ENCODE measurements at regions not wholly inside any gene's neighbourhood (a gene's known extent, or its start where the extent isn't known, plus 50 kb on each side); places are given as distances from the start of the nearest gene placed in this dataset.

GRCh38 chr14:101330416-101331140 lies 230.7 kb upstream of the DIO3 start:
- DNase-seq (ENCODE audit: low read depth), result no peak

- DNase-seq (ENCODE audit: low read depth), result no peak
Observed at GRCh38 chr14:101331141-101331525, 230.2 kb upstream of the DIO3 start.

GRCh38 chr14:101331661-101332169 lies 229.6 kb upstream of the DIO3 start:
- no peak for DNase-seq (ENCODE audit: low read depth)

- no peak for DNase-seq (ENCODE audit: low read depth)
Observed at GRCh38 chr14:101332281-101332680, 229.0 kb upstream of the DIO3 start.

GRCh38 chr14:101333335-101334280 lies 227.7 kb upstream of the DIO3 start:
- DNase-seq (ENCODE audit: low read depth), result no peak

- no peak for DNase-seq (ENCODE audit: low read depth)
Observed at GRCh38 chr14:101334656-101335055, 226.6 kb upstream of the DIO3 start.

- DNase-seq (ENCODE audit: low read depth), result no peak
Observed at GRCh38 chr14:101335061-101335661, 226.1 kb upstream of the DIO3 start.

- no peak for DNase-seq (ENCODE audit: low read depth)
Observed at GRCh38 chr14:101336183-101336582, 225.1 kb upstream of the DIO3 start.

GRCh38 chr14:101337053-101337452 lies 224.2 kb upstream of the DIO3 start:
- DNase-seq (ENCODE audit: low read depth), result no peak

- no peak for DNase-seq (ENCODE audit: low read depth)
Observed at GRCh38 chr14:101340556-101340955, 220.7 kb upstream of the DIO3 start.

GRCh38 chr14:101347893-101348777 lies 213.2 kb upstream of the DIO3 start:
- no peak for DNase-seq (ENCODE audit: low read depth)

- DNase-seq (ENCODE audit: low read depth), result no peak
Observed at GRCh38 chr14:101349108-101349507, 212.2 kb upstream of the DIO3 start.

- no peak for DNase-seq (ENCODE audit: low read depth)
Observed at GRCh38 chr14:101350021-101350420, 211.3 kb upstream of the DIO3 start.

GRCh38 chr14:101350691-101351090 lies 210.6 kb upstream of the DIO3 start:
- no peak for DNase-seq (ENCODE audit: low read depth)

- DNase-seq (ENCODE audit: low read depth), result no peak
Observed at GRCh38 chr14:101351146-101351545, 210.1 kb upstream of the DIO3 start.

- no peak for DNase-seq (ENCODE audit: low read depth)
Observed at GRCh38 chr14:101351769-101352168, 209.5 kb upstream of the DIO3 start.

- no peak for DNase-seq (ENCODE audit: low read depth)
Observed at GRCh38 chr14:101352567-101352966, 208.7 kb upstream of the DIO3 start.

- no peak for DNase-seq (ENCODE audit: low read depth)
Observed at GRCh38 chr14:101353422-101353821, 207.9 kb upstream of the DIO3 start.

- DNase-seq (ENCODE audit: low read depth), result no peak
Observed at GRCh38 chr14:101354726-101355125, 206.6 kb upstream of the DIO3 start.

- no peak for DNase-seq (ENCODE audit: low read depth)
Observed at GRCh38 chr14:101355284-101355683, 206.0 kb upstream of the DIO3 start.

GRCh38 chr14:101357038-101357437 lies 204.3 kb upstream of the DIO3 start:
- no peak for DNase-seq (ENCODE audit: low read depth)
